ENCODE measurements at regions not wholly inside any gene's neighbourhood (a gene's known extent, or its start where the extent isn't known, plus 50 kb on each side); places are given as distances from the start of the nearest gene placed in this dataset.

- peak in 1 of 10 donors; percentile 50 for DNase-seq
- intact Hi-C loops (cut with DNase I), result no loop called here
These were observed 825.6 kb downstream of the TBC1D22A start for GRCh38 chr22:47587861-47588577.

GRCh38 chr22:47587361-47587760 lies 824.9 kb downstream of the TBC1D22A start:
- intact Hi-C loops (cut with DNase I), result no loop called here
- DNase-seq, result peak in 1 of 10 donors; percentile 20

GRCh38 chr22:47586946-47587345 lies 824.5 kb downstream of the TBC1D22A start:
- intact Hi-C loops (cut with DNase I), result no loop called here
- DNase-seq, result peak in 1 of 10 donors; percentile 41

GRCh38 chr22:47586038-47586437 lies 823.6 kb downstream of the TBC1D22A start:
- intact Hi-C loops (cut with DNase I), result no loop called here
- DNase-seq, result no peak

GRCh38 chr22:47583959-47584562 lies 821.6 kb downstream of the TBC1D22A start:
- no peak for DNase-seq
- intact Hi-C loops (cut with DNase I), result no loop called here

- intact Hi-C loops (cut with DNase I), result no loop called here
- no peak for DNase-seq
These were observed 819.6 kb downstream of the TBC1D22A start for GRCh38 chr22:47582067-47582466.

- DNase-seq, result no peak
- intact Hi-C loops (cut with DNase I), result no loop called here
These were observed 817.7 kb downstream of the TBC1D22A start for GRCh38 chr22:47580121-47580520.

- intact Hi-C loops (cut with DNase I), result no loop called here
- no peak for DNase-seq
These were observed 814.5 kb downstream of the TBC1D22A start for GRCh38 chr22:47576908-47577307.

GRCh38 chr22:47575291-47575690 lies 812.8 kb downstream of the TBC1D22A start:
- intact Hi-C loops (cut with DNase I), result no loop called here
- peak in 1 of 10 donors; percentile 54 for DNase-seq

- intact Hi-C loops (cut with DNase I), result no loop called here
- DNase-seq, result peak in 1 of 10 donors; percentile 12
These were observed 812.1 kb downstream of the TBC1D22A start for GRCh38 chr22:47574556-47574955.

GRCh38 chr22:47573141-47573540 lies 810.7 kb downstream of the TBC1D22A start:
- no peak for DNase-seq
- intact Hi-C loops (cut with DNase I), result no loop called here

- peak in 1 of 10 donors; percentile 8 for DNase-seq
- intact Hi-C loops (cut with DNase I), result no loop called here
These were observed 810.0 kb downstream of the TBC1D22A start for GRCh38 chr22:47572443-47572842.

- peak in 1 of 10 donors; percentile 34 for DNase-seq
- intact Hi-C loops (cut with DNase I), result no loop called here
These were observed 809.2 kb downstream of the TBC1D22A start for GRCh38 chr22:47571616-47572015.

GRCh38 chr22:47570851-47571250 lies 808.4 kb downstream of the TBC1D22A start:
- intact Hi-C loops (cut with DNase I), result no loop called here
- peak in 1 of 10 donors; percentile 25 for DNase-seq

- intact Hi-C loops (cut with DNase I), result no loop called here
- DNase-seq, result peak in 2 of 10 donors; percentile 69 to 75
These were observed 807.8 kb downstream of the TBC1D22A start for GRCh38 chr22:47570300-47570685.

- peak in 1 of 10 donors; percentile 61 for DNase-seq
- intact Hi-C loops (cut with DNase I), result no loop called here
These were observed 807.2 kb downstream of the TBC1D22A start for GRCh38 chr22:47569389-47570299.

GRCh38 chr22:47568700-47569099 lies 806.2 kb downstream of the TBC1D22A start:
- peak in 1 of 10 donors; percentile 8 for DNase-seq
- intact Hi-C loops (cut with DNase I), result no loop called here

GRCh38 chr22:47567126-47568090 lies 805.0 kb downstream of the TBC1D22A start:
- DNase-seq, result peak in 2 of 10 donors; percentile 32 to 77
- intact Hi-C loops (cut with DNase I), result no loop called here

- intact Hi-C loops (cut with DNase I), result no loop called here
- peak in 1 of 10 donors; percentile 16 for DNase-seq
These were observed 804.0 kb downstream of the TBC1D22A start for GRCh38 chr22:47566491-47566890.

- peak in 1 of 10 donors; percentile 43 for DNase-seq
- intact Hi-C loops (cut with DNase I), result no loop called here
These were observed 803.2 kb downstream of the TBC1D22A start for GRCh38 chr22:47565607-47566006.

All from posterior cingulate gyrus (tissue), 11 donors.